HCT116 (cell line): ENCODE measurements at regions not wholly inside any gene's neighbourhood (a gene's known extent, or its start where the extent isn't known, plus 50 kb on each side); places are given as distances from the start of the nearest gene placed in this dataset.

Source experiments
- ATAC-seq: fragments of 200-7000 bp; cut with Tn5 transposase; 2 replicates; pipeline ENCODE4 v1.9.1; 2020; ENCODE audit warnings: mild to moderate bottlenecking, moderate library complexity
- BruUV-seq: library from RNA; stranded (reverse); fragments of 400-500 nt; replicated peaks from 2 replicates; lab custom pipeline; 2021; lab: Mats Ljungman, UMichigan
- CTCF ChIA-PET: fragments of 300-600 bp; sonication (Branson Sonifier 250); formaldehyde crosslinking; loops from one replicate; lab custom pipeline; 2021; ENCODE audit warnings: antibody characterized with exemption; lab: Charles Lee
- POLR2A ChIA-PET: fragments of 300-600, 350-600 bp; sonication (Branson Sonifier 250); formaldehyde crosslinking; loops from one replicate; lab custom pipeline; 2021; ENCODE audit warnings: antibody characterized with exemption; lab: Charles Lee
- RAD21 ChIA-PET, 2 experiments: fragments of 300-600 bp; sonication (Branson Sonifier 250); formaldehyde crosslinking; loops; one replicate each; lab custom pipeline; 2023; ENCODE audit warnings: low total read pairs in 2 of 2; ENCODE audit not compliant: uncharacterized antibody in 2 of 2, unreplicated experiment in 2 of 2, low non-redundant PET in 1 of 2; lab: Charles Lee
- DNase-seq: peaks from one replicate; pipeline ENCODE4 v3.0.0-alpha.2; 2010; ENCODE audit warnings: low read depth, low spot score
- H2AFZ ChIP-seq: fragments of 200-600 bp; shearing (Covaris generic), sonication (generic); 2 replicates; pipeline ENCODE4 v1.6.1; 2017; ENCODE audit warnings: low read depth, mixed run types, mixed read lengths, antibody characterized with exemption, low read length; ENCODE audit not compliant: poor library complexity, severe bottlenecking
- H3K27ac ChIP-seq: 2 replicates; pipeline ENCODE4 v1.5.1; 2012; ENCODE audit warnings: low read depth, low read length
- H3K27me3 ChIP-seq: fragments of 200-600 bp; sonication (generic); 2 replicates; pipeline ENCODE4 v1.6.1; 2016; ENCODE audit warnings: mixed run types, low read length, mixed read lengths; ENCODE audit not compliant: insufficient read depth
- H3K36me3 ChIP-seq, 2 experiments: fragments of 200-500 bp in 1 of 2; fragments of 200-600 bp in 1 of 2; sonication (Bioruptor generic) in 1 of 2; sonication (generic) in 1 of 2; 2 replicates each; pipeline versions ENCODE4 v1.5.1 to v1.6.1; 2014 to 2016; ENCODE audit warnings: low read length in 2 of 2, inconsistent platforms in 1 of 2, mixed read lengths in 1 of 2, mixed run types in 1 of 2; ENCODE audit not compliant: insufficient read depth in 2 of 2, control insufficient read depth in 1 of 2
- H3K4me1 ChIP-seq, 2 experiments: fragments of 200-600 bp in 1 of 2; sonication (generic) in 1 of 2; 2 replicates each; pipeline versions ENCODE4 v1.5.1 to v1.6.1; 2012 to 2017; ENCODE audit warnings: low read length in 2 of 2, inconsistent platforms in 1 of 2, mild to moderate bottlenecking in 1 of 2, mixed read lengths in 1 of 2, mixed run types in 1 of 2, moderate library complexity in 1 of 2; ENCODE audit not compliant: insufficient read depth in 2 of 2, control insufficient read depth in 1 of 2
- H3K4me2 ChIP-seq: fragments of 200-600 bp; sonication (generic); 2 replicates; pipeline ENCODE4 v1.6.1; 2017; ENCODE audit warnings: mixed run types, low read length, mixed read lengths
- H3K4me3 ChIP-seq, 2 experiments: fragments of 200-600 bp in 1 of 2; sonication (generic) in 1 of 2; replicated peaks in 1 of 2; 2 replicates each; pipeline ENCODE4 v1.5.1; 2011 to 2016; ENCODE audit warnings: low read length in 2 of 2, control low read depth in 1 of 2, low read depth in 1 of 2, mild to moderate bottlenecking in 1 of 2, mixed read lengths in 1 of 2, mixed run types in 1 of 2
- H3K79me2 ChIP-seq: fragments of 200-600 bp; sonication (generic); 2 replicates; pipeline ENCODE4 v1.6.1; 2017; ENCODE audit warnings: mild to moderate bottlenecking, mixed run types, low read length, moderate library complexity, mixed read lengths; ENCODE audit not compliant: insufficient read depth
- H3K9ac ChIP-seq: fragments of 200-600 bp; sonication (generic); 2 replicates; pipeline ENCODE4 v1.6.1; 2016; ENCODE audit warnings: low read length, mixed read lengths
- H3K9me2 ChIP-seq: fragments of 200-600 bp; sonication (generic), shearing (Covaris generic); 2 replicates; pipeline ENCODE4 v1.6.1; 2017; ENCODE audit warnings: mixed run types, mild to moderate bottlenecking, moderate library complexity; ENCODE audit not compliant: insufficient read depth
- H3K9me3 ChIP-seq, 2 experiments: fragments of 200-500 bp in 1 of 2; fragments of 200-600 bp in 1 of 2; sonication (Bioruptor generic) in 1 of 2; sonication (generic) in 1 of 2; 2 replicates each; pipeline ENCODE4 v1.6.1; 2014 to 2017; ENCODE audit warnings: low read length in 2 of 2, mixed read lengths in 2 of 2, inconsistent platforms in 1 of 2, low read depth in 1 of 2, mild to moderate bottlenecking in 1 of 2, mixed run types in 1 of 2, moderate library complexity in 1 of 2; ENCODE audit not compliant: control insufficient read depth in 1 of 2, insufficient read depth in 1 of 2
- H4K20me1 ChIP-seq: fragments of 200-600 bp; sonication (generic), shearing (Covaris generic); 2 replicates; pipeline ENCODE4 v1.6.1; 2017; ENCODE audit warnings: mixed run types, mild to moderate bottlenecking, moderate library complexity; ENCODE audit not compliant: insufficient read depth
- CTCF ChIP-seq, 3 experiments: fragments of 200-600 bp in 1 of 3; sonication (generic) in 1 of 3; IDR thresholded peaks in 2 of 3; conservative IDR thresholded peaks in 1 of 3; 2 replicates each; pipeline ENCODE4 v1.5.1; 2012 to 2017; ENCODE audit warnings: low read depth in 2 of 3, low read length in 2 of 3, antibody characterized with exemption in 1 of 3, borderline replicate concordance in 1 of 3, control low read depth in 1 of 3, mild to moderate bottlenecking in 1 of 3, mixed read lengths in 1 of 3, mixed run types in 1 of 3, moderate library complexity in 1 of 3; ENCODE audit not compliant: insufficient read depth in 1 of 3
- FOSL1 ChIP-seq: IDR thresholded peaks from 2 replicates; pipeline ENCODE4 v1.6.1; 2012; ENCODE audit warnings: low read depth
- POLR2A ChIP-seq: IDR thresholded peaks from 2 replicates; pipeline ENCODE4 v1.7.0; 2011; ENCODE audit warnings: borderline replicate concordance; ENCODE audit not compliant: insufficient read depth, insufficient read length; ENCODE audit errors: extremely low read depth
- POLR2AphosphoS5 ChIP-seq: IDR thresholded peaks from 2 replicates; pipeline ENCODE4 v1.6.1; 2011; ENCODE audit warnings: mild to moderate bottlenecking, low read depth, low read length, moderate library complexity
- SIN3A ChIP-seq: IDR thresholded peaks from 2 replicates; pipeline ENCODE4 v1.6.1; 2012; ENCODE audit warnings: low read depth
- SRF ChIP-seq: IDR thresholded peaks from 2 replicates; pipeline ENCODE4 v1.6.1; 2012; ENCODE audit warnings: low read depth
- TCF7L2 ChIP-seq: IDR thresholded peaks from 2 replicates; pipeline ENCODE4 v1.7.0; 2011; ENCODE audit warnings: borderline replicate concordance, inconsistent platforms; ENCODE audit not compliant: insufficient read depth, insufficient read length; ENCODE audit errors: extremely low read depth
- YY1 ChIP-seq: IDR thresholded peaks from 2 replicates; pipeline ENCODE4 v1.6.1; 2011; ENCODE audit warnings: low read length, low read depth, moderate library complexity, mild to moderate bottlenecking; ENCODE audit not compliant: insufficient replicate concordance; ENCODE audit errors: extremely low read depth
- ZNF274 ChIP-seq: fragments of 200-500 bp; sonication (Bioruptor generic); IDR thresholded peaks from 2 replicates; pipeline ENCODE4 v1.6.1; 2014; ENCODE audit warnings: mild to moderate bottlenecking, low read depth, low read length, inconsistent platforms
- intact Hi-C: fragments of 100-400 bp; cut with micrococcal nuclease; formaldehyde crosslinking; loops from 2 replicates; pipeline ENCODE4 v1.10.0; 2022

GRCh38 chr1:170354690-170355089 is 177.3 kb upstream of the GORAB start:
- intact Hi-C loops: no loop called here
- no peak overlapping the region for H3K9ac ChIP-seq
- RAD21 ChIA-PET: no interaction called here
- TF ChIP-seq CTCF (IDR thresholded peaks at IDR 0.05 in 2 of 3, conservative IDR thresholded peaks at IDR 0.05 in 1 of 3; ENCODE audit: borderline replicate concordance in 1 of 3, insufficient read depth in 1 of 3, low read depth in 2 of 3, low read length in 2 of 3) (no peak), SRF (no peak)
- TF ChIP-seq, all 23 proteins: peak for 0
- no peaks in the 10 kb centered on the region for H4K20me1 ChIP-seq
- no peak overlapping the region for H2AFZ ChIP-seq
- DNase-seq (no peak), ATAC-seq (no peak)
- no peak overlapping the region for H3K4me2 ChIP-seq
- peaks cover 0 to 2% of the 10 kb centered on the region in 2 experiments; a peak in 1 of 4 replicates for H3K9me3 ChIP-seq
- no peak overlapping the region for H3K27ac ChIP-seq
- CTCF ChIA-PET: no interaction called here
- no peaks in the 10 kb centered on the region for H3K4me1 ChIP-seq
- H3K4me3 ChIP-seq: no peak overlapping the region
- H3K9me2 ChIP-seq: no peaks in the 10 kb centered on the region
- no TSS peak for BruUV-seq
- H3K36me3 ChIP-seq: no peaks in the 10 kb centered on the region
- H3K27me3 ChIP-seq: no peaks in the 10 kb centered on the region
- POLR2A ChIA-PET: no interaction called here
- no peaks in the 10 kb centered on the region for H3K79me2 ChIP-seq

- no peak overlapping the region for H2AFZ ChIP-seq
- H3K4me1 ChIP-seq: no peaks in the 10 kb centered on the region
- H3K9me3 ChIP-seq: peaks cover 0 to 5% of the 10 kb centered on the region in 2 experiments; a peak in 1 of 4 replicates
- H3K9ac ChIP-seq: no peak overlapping the region
- H3K27ac ChIP-seq: no peak overlapping the region
- ChIA-PET POLR2A (no interaction called here), RAD21 (no interaction called here), CTCF (no interaction called here)
- no peak for ATAC-seq
- BruUV-seq: no TSS peak
- no peak for TF ChIP-seq ZNF274
- no peak for TF ChIP-seq POLR2A
- TF ChIP-seq SIN3A: no peak
- TF ChIP-seq FOSL1: no peak
- no peak for TF ChIP-seq TCF7L2
- no peak for TF ChIP-seq POLR2AphosphoS5
- TF ChIP-seq YY1: no peak
- no peak for TF ChIP-seq CTCF (IDR thresholded peaks at IDR 0.05 in 2 of 3, conservative IDR thresholded peaks at IDR 0.05 in 1 of 3; ENCODE audit: borderline replicate concordance in 1 of 3, insufficient read depth in 1 of 3, low read depth in 2 of 3, low read length in 2 of 3)
- no peak for DNase-seq
- H3K79me2 ChIP-seq: no peaks in the 10 kb centered on the region
- no peaks in the 10 kb centered on the region for H3K36me3 ChIP-seq
- intact Hi-C loops: no loop called here
- no peaks in the 10 kb centered on the region for H3K9me2 ChIP-seq
- H3K4me3 ChIP-seq: no peak overlapping the region
- no peaks in the 10 kb centered on the region for H4K20me1 ChIP-seq
- no peak overlapping the region for H3K4me2 ChIP-seq
- no peaks in the 10 kb centered on the region for H3K27me3 ChIP-seq
Measured at GRCh38 chr1:170355267-170355801, 176.6 kb upstream of the GORAB start.
